Fibroblast of villous mesenchyme (primary cell): ENCODE measurements at regions not wholly inside any gene's neighbourhood (a gene's known extent, or its start where the extent isn't known, plus 50 kb on each side); places are given as distances from the start of the nearest gene placed in this dataset.

Source experiments
- DNase-seq: peaks from one replicate; pipeline ENCODE4 v3.0.0-alpha.2; 2010; ENCODE audit warnings: low read depth
- H3K4me3 ChIP-seq: 2 replicates; pipeline ENCODE4 v1.5.1; 2011; ENCODE audit warnings: low read depth, mild to moderate bottlenecking, low read length
- CTCF ChIP-seq: IDR thresholded peaks from 2 replicates; pipeline ENCODE4 v1.5.1; 2012; ENCODE audit warnings: low read depth, mild to moderate bottlenecking, low read length; ENCODE audit not compliant: insufficient read depth

- no peak overlapping the region for H3K4me3 ChIP-seq
- no peak for DNase-seq
- TF ChIP-seq CTCF = no peak
These were observed 108.1 kb upstream of the CSF3R start for GRCh38 chr1:36590771-36591170.

- no peak overlapping the region for H3K4me3 ChIP-seq
- TF ChIP-seq CTCF = no peak
- no peak for DNase-seq
These were observed 107.6 kb upstream of the CSF3R start for GRCh38 chr1:36590264-36590663.

GRCh38 chr1:36588972-36589371, 106.3 kb upstream of the CSF3R start:
- DNase-seq = no peak
- no peak overlapping the region for H3K4me3 ChIP-seq
- TF ChIP-seq CTCF = no peak

GRCh38 chr1:36585569-36586548, 103.1 kb upstream of the CSF3R start:
- TF ChIP-seq CTCF = no peak

GRCh38 chr1:36584874-36585453, 102.3 kb upstream of the CSF3R start:
- TF ChIP-seq CTCF = no peak
- no peak overlapping the region for H3K4me3 ChIP-seq
- DNase-seq = no peak

More at GRCh38 chr1:36585569-36586548, 103.1 kb upstream of the CSF3R start:
- DNase-seq = no peak
- no peak overlapping the region for H3K4me3 ChIP-seq

GRCh38 chr1:36583980-36584782, 101.5 kb upstream of the CSF3R start:
- DNase-seq = no peak
- H3K4me3 ChIP-seq = no peak overlapping the region
- TF ChIP-seq CTCF = no peak
